ENCODE measurements at regions not wholly inside any gene's neighbourhood (a gene's known extent, or its start where the extent isn't known, plus 50 kb on each side); places are given as distances from the start of the nearest gene placed in this dataset.

- no peak for TF ChIP-seq CTCF (optimal IDR thresholded peaks at IDR 0.05 in 1 of 3, IDR thresholded peaks at IDR 0.05 in 1 of 3, conservative IDR thresholded peaks at IDR 0.05 in 1 of 3; ENCODE audit: extremely low read depth in 1 of 3, insufficient read depth in 2 of 3, low read length in 3 of 3)
- no peak for TF ChIP-seq EZH2 (IDR thresholded peaks at IDR 0.05; ENCODE audit: low read length)
Observed at GRCh38 chr17:65389426-65389825, 172.0 kb downstream of the AXIN2 start.
